ENCODE measurements at regions not wholly inside any gene's neighbourhood (a gene's known extent, or its start where the extent isn't known, plus 50 kb on each side); places are given as distances from the start of the nearest gene placed in this dataset.

GRCh38 chr6:95095855-95096254 lies 481.5 kb upstream of the MANEA start:
- ChIA-PET CTCF (no interaction called here), POLR2A (no interaction called here)
- DNase-seq (ENCODE audit: low spot score) (no peak), ATAC-seq (no peak)
- no peaks in the 10 kb centered on the region for H3K36me3 Mint-ChIP-seq
- TF ChIP-seq GRHL2 (CRISPR knock-in tag; IDR thresholded peaks at IDR 0.05; ENCODE audit: insufficient replicate concordance, severe bottlenecking) (no peak), EMX1 (CRISPR knock-in tag; IDR thresholded peaks at IDR 0.05) (no peak), ZNF416 (CRISPR knock-in tag; IDR thresholded peaks at IDR 0.05) (no peak), TEAD1 (CRISPR knock-in tag; IDR thresholded peaks at IDR 0.05) (no peak), NFYB (CRISPR knock-in tag; conservative IDR thresholded peaks at IDR 0.05; ENCODE audit: low read depth) (no peak), PRDM15 (CRISPR knock-in tag; IDR thresholded peaks at IDR 0.05) (no peak), NR1H2 (CRISPR knock-in tag; IDR thresholded peaks at IDR 0.05) (no peak), GABPB1 (CRISPR knock-in tag; IDR thresholded peaks at IDR 0.05) (no peak), HMGA2 (CRISPR knock-in tag; IDR thresholded peaks at IDR 0.05) (no peak), NR2C2 (CRISPR knock-in tag; IDR thresholded peaks at IDR 0.05) (no peak)
- TF ChIP-seq, protein P1, sequence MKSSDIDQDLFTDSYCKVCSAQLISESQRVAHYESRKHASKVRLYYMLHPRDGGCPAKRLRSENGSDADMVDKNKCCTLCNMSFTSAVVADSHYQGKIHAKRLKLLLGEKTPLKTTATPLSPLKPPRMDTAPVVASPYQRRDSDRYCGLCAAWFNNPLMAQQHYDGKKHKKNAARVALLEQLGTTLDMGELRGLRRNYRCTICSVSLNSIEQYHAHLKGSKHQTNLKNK (CRISPR knock-in tag; IDR thresholded peaks at IDR 0.05) = no peak
- H3K4me1 Mint-ChIP-seq = peaks cover 3% of the 10 kb centered on the region; the same call in 1 of the 2 replicates
- no peaks in the 10 kb centered on the region for H3K9me3 Mint-ChIP-seq
- no peak overlapping the region for H3K4me3 Mint-ChIP-seq
- H3K27me3 Mint-ChIP-seq (ENCODE audit: low read depth) = no peaks in the 10 kb centered on the region
- no peak overlapping the region for H3K27ac Mint-ChIP-seq

GRCh38 chr6:95099410-95099809 lies 477.9 kb upstream of the MANEA start:
- Mint-ChIP-seq H3K27me3 (ENCODE audit: low read depth) (no peaks in the 10 kb centered on the region), H3K9me3 (no peaks in the 10 kb centered on the region), H3K4me1 (peaks cover 3% of the 10 kb centered on the region; the same call in 1 of the 2 replicates), H3K36me3 (no peaks in the 10 kb centered on the region), H3K4me3 (no peak overlapping the region), H3K27ac (no peak overlapping the region)
- ChIA-PET POLR2A (no interaction called here), CTCF (no interaction called here)
- DNase-seq (ENCODE audit: low spot score) (no peak), ATAC-seq (no peak)
- TF ChIP-seq, protein P2, sequence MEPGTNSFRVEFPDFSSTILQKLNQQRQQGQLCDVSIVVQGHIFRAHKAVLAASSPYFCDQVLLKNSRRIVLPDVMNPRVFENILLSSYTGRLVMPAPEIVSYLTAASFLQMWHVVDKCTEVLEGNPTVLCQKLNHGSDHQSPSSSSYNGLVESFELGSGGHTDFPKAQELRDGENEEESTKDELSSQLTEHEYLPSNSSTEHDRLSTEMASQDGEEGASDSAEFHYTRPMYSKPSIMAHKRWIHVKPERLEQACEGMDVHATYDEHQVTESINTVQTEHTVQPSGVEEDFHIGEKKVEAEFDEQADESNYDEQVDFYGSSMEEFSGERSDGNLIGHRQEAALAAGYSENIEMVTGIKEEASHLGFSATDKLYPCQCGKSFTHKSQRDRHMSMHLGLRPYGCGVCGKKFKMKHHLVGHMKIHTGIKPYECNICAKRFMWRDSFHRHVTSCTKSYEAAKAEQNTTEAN (CRISPR knock-in tag; IDR thresholded peaks at IDR 0.05) = no peak
- TF ChIP-seq JUN (CRISPR knock-in tag; IDR thresholded peaks at IDR 0.05) = no peak
- no peak for TF ChIP-seq MYBL2 (CRISPR knock-in tag; IDR thresholded peaks at IDR 0.05)
- TF ChIP-seq ZNF281 (CRISPR knock-in tag; IDR thresholded peaks at IDR 0.05) = no peak
- TF ChIP-seq ETV6 (CRISPR knock-in tag; IDR thresholded peaks at IDR 0.05) = no peak
- TF ChIP-seq PRRX2 (CRISPR knock-in tag; IDR thresholded peaks at IDR 0.05) = no peak
- TF ChIP-seq ATF1 (CRISPR knock-in tag; IDR thresholded peaks at IDR 0.05) = no peak
- no peak for TF ChIP-seq ZNF671 (CRISPR knock-in tag; IDR thresholded peaks at IDR 0.05)
- TF ChIP-seq ATF2 (CRISPR knock-in tag; IDR thresholded peaks at IDR 0.05; ENCODE audit: borderline replicate concordance, low read depth) = no peak
- TF ChIP-seq E2F1 (CRISPR knock-in tag; IDR thresholded peaks at IDR 0.05) = no peak
- no peak for TF ChIP-seq MXD4 (CRISPR knock-in tag; IDR thresholded peaks at IDR 0.05; ENCODE audit: borderline replicate concordance)
- TF ChIP-seq, protein P3, sequence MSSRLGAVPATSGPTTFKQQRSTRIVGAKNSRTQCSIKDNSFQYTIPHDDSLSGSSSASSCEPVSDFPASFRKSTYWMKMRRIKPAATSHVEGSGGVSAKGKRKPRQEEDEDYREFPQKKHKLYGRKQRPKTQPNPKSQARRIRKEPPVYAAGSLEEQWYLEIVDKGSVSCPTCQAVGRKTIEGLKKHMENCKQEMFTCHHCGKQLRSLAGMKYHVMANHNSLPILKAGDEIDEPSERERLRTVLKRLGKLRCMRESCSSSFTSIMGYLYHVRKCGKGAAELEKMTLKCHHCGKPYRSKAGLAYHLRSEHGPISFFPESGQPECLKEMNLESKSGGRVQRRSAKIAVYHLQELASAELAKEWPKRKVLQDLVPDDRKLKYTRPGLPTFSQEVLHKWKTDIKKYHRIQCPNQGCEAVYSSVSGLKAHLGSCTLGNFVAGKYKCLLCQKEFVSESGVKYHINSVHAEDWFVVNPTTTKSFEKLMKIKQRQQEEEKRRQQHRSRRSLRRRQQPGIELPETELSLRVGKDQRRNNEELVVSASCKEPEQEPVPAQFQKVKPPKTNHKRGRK (CRISPR knock-in tag; IDR thresholded peaks at IDR 0.05; ENCODE audit: borderline replicate concordance) = no peak
- TF ChIP-seq CTCF (IDR thresholded peaks at IDR 0.05) = no peak

All from WTC11 (cell line).